ENCODE measurements at regions not wholly inside any gene's neighbourhood (a gene's known extent, or its start where the extent isn't known, plus 50 kb on each side); places are given as distances from the start of the nearest gene placed in this dataset.

GRCh38 chr19:32177686-32178085 lies 167.7 kb upstream of the ZNF507 start:
- TF ChIP-seq TAF1 (IDR thresholded peaks at IDR 0.05; ENCODE audit: low read depth) (no peak), TCF12 (IDR thresholded peaks at IDR 0.05; ENCODE audit: low read depth) (no peak)

- TF ChIP-seq YY1 (IDR thresholded peaks at IDR 0.05; ENCODE audit: low read depth) (no peak), MAX (IDR thresholded peaks at IDR 0.05) (no peak), EP300 (IDR thresholded peaks at IDR 0.05; ENCODE audit: borderline replicate concordance) (no peak), NFIC (IDR thresholded peaks at IDR 0.05) (no peak), FOXM1 (IDR thresholded peaks at IDR 0.05; ENCODE audit: borderline replicate concordance, low read depth) (no peak), EGR1 (IDR thresholded peaks at IDR 0.05) (no peak), CEBPB (IDR thresholded peaks at IDR 0.05) (no peak), TCF12 (IDR thresholded peaks at IDR 0.05; ENCODE audit: low read depth) (no peak), USF1 (IDR thresholded peaks at IDR 0.05) (no peak), TEAD4 (IDR thresholded peaks at IDR 0.05) (no peak), ZBTB7A (IDR thresholded peaks at IDR 0.05; ENCODE audit: low read depth) (no peak), REST (IDR thresholded peaks at IDR 0.05; ENCODE audit: low read depth) (no peak), CREB1 (IDR thresholded peaks at IDR 0.05; ENCODE audit: low read depth) (no peak), TAF1 (IDR thresholded peaks at IDR 0.05; ENCODE audit: low read depth) (no peak), RAD21 (IDR thresholded peaks at IDR 0.05; ENCODE audit: low read depth) (no peak)
Observed at GRCh38 chr19:32178401-32178800, 167.0 kb upstream of the ZNF507 start.

GRCh38 chr19:32178956-32179355 lies 166.5 kb upstream of the ZNF507 start:
- TF ChIP-seq CEBPB (IDR thresholded peaks at IDR 0.05): no peak
- TF ChIP-seq EP300 (IDR thresholded peaks at IDR 0.05; ENCODE audit: borderline replicate concordance): no peak
- TF ChIP-seq NFIC (IDR thresholded peaks at IDR 0.05): no peak
- no peak for TF ChIP-seq TCF12 (IDR thresholded peaks at IDR 0.05; ENCODE audit: low read depth)
- TF ChIP-seq CREB1 (IDR thresholded peaks at IDR 0.05; ENCODE audit: low read depth): no peak
- TF ChIP-seq TEAD4 (IDR thresholded peaks at IDR 0.05): no peak
- TF ChIP-seq RAD21 (IDR thresholded peaks at IDR 0.05; ENCODE audit: low read depth): no peak
- no peak for TF ChIP-seq YY1 (IDR thresholded peaks at IDR 0.05; ENCODE audit: low read depth)
- no peak for TF ChIP-seq TAF1 (IDR thresholded peaks at IDR 0.05; ENCODE audit: low read depth)
- no peak for TF ChIP-seq REST (IDR thresholded peaks at IDR 0.05; ENCODE audit: low read depth)
- no peak for TF ChIP-seq USF1 (IDR thresholded peaks at IDR 0.05)
- TF ChIP-seq ZBTB7A (IDR thresholded peaks at IDR 0.05; ENCODE audit: low read depth): no peak
- no peak for TF ChIP-seq FOXM1 (IDR thresholded peaks at IDR 0.05; ENCODE audit: borderline replicate concordance, low read depth)
- no peak for TF ChIP-seq MAX (IDR thresholded peaks at IDR 0.05)

GRCh38 chr19:32181216-32181920 lies 164.0 kb upstream of the ZNF507 start:
- TF ChIP-seq TEAD4 (IDR thresholded peaks at IDR 0.05): no peak
- TF ChIP-seq TAF1 (IDR thresholded peaks at IDR 0.05; ENCODE audit: low read depth): no peak
- no peak for TF ChIP-seq NFIC (IDR thresholded peaks at IDR 0.05)

GRCh38 chr19:32186542-32187330 lies 158.7 kb upstream of the ZNF507 start:
- no peak for TF ChIP-seq MAX (IDR thresholded peaks at IDR 0.05)
- no peak for TF ChIP-seq CEBPB (IDR thresholded peaks at IDR 0.05)
- no peak for TF ChIP-seq EP300 (IDR thresholded peaks at IDR 0.05; ENCODE audit: borderline replicate concordance)
- no peak for TF ChIP-seq ZBTB7A (IDR thresholded peaks at IDR 0.05; ENCODE audit: low read depth)
- TF ChIP-seq USF1 (IDR thresholded peaks at IDR 0.05): no peak
- no peak for TF ChIP-seq TEAD4 (IDR thresholded peaks at IDR 0.05)
- no peak for TF ChIP-seq EGR1 (IDR thresholded peaks at IDR 0.05)
- TF ChIP-seq FOXM1 (IDR thresholded peaks at IDR 0.05; ENCODE audit: borderline replicate concordance, low read depth): no peak
- no peak for TF ChIP-seq RAD21 (IDR thresholded peaks at IDR 0.05; ENCODE audit: low read depth)
- no peak for TF ChIP-seq NFIC (IDR thresholded peaks at IDR 0.05)

All from Ishikawa (cell line).